KBM-7 (cell line): ENCODE measurements at regions not wholly inside any gene's neighbourhood (a gene's known extent, or its start where the extent isn't known, plus 50 kb on each side); places are given as distances from the start of the nearest gene placed in this dataset.

ENCODE experiments used
- DNase-seq: peaks from one replicate; pipeline ENCODE4 v3.0.0-alpha.2; 2015
- in situ Hi-C: fragments of 300-500 bp; cut with MboI; formaldehyde crosslinking; loops from 2 replicates; pipeline ENCODE4 v1.14.3; 2020; ENCODE audit warnings: low sequenced_read_pairs, low pct_unique_long_range_greater_than_20kb, mixed read lengths

- in situ Hi-C loops, result no loop called here
- DNase-seq, result no peak
These were observed 409.1 kb downstream of the TBC1D4 start for GRCh38 chr13:75072891-75073290.

GRCh38 chr13:75072368-75072767 is 409.6 kb downstream of the TBC1D4 start:
- DNase-seq, result no peak
- in situ Hi-C loops, result no loop called here

GRCh38 chr13:75071796-75072195 is 410.2 kb downstream of the TBC1D4 start:
- in situ Hi-C loops, result no loop called here
- no peak for DNase-seq

GRCh38 chr13:75071395-75071794 is 410.6 kb downstream of the TBC1D4 start:
- DNase-seq, result no peak
- in situ Hi-C loops, result no loop called here

- in situ Hi-C loops, result no loop called here
- DNase-seq, result no peak
These were observed 420.1 kb downstream of the TBC1D4 start for GRCh38 chr13:75061909-75062308.

GRCh38 chr13:75055296-75055695 is 426.7 kb downstream of the TBC1D4 start:
- in situ Hi-C loops, result no loop called here
- DNase-seq, result no peak

- in situ Hi-C loops, result no loop called here
- DNase-seq, result no peak
These were observed 429.4 kb downstream of the TBC1D4 start for GRCh38 chr13:75052616-75053015.

- DNase-seq, result no peak
- in situ Hi-C loops, result no loop called here
These were observed 431.4 kb downstream of the TBC1D4 start for GRCh38 chr13:75050419-75051046.

GRCh38 chr13:75049735-75050335 is 432.1 kb downstream of the TBC1D4 start:
- DNase-seq, result no peak
- in situ Hi-C loops, result no loop called here

- no peak for DNase-seq
- in situ Hi-C loops, result no loop called here
These were observed 439.2 kb downstream of the TBC1D4 start for GRCh38 chr13:75042807-75043206.

GRCh38 chr13:75038393-75039113 is 443.4 kb downstream of the TBC1D4 start:
- DNase-seq, result no peak
- in situ Hi-C loops, result no loop called here

- DNase-seq, result no peak
- in situ Hi-C loops, result no loop called here
These were observed 456.0 kb downstream of the TBC1D4 start for GRCh38 chr13:75025956-75026355.

- in situ Hi-C loops, result no loop called here
- DNase-seq, result no peak
These were observed 457.4 kb downstream of the TBC1D4 start for GRCh38 chr13:75024602-75025001.

- in situ Hi-C loops, result no loop called here
These were observed 458.4 kb downstream of the TBC1D4 start for GRCh38 chr13:75023609-75024008.

GRCh38 chr13:75021151-75021550 is 460.8 kb downstream of the TBC1D4 start:
- DNase-seq, result no peak
- in situ Hi-C loops, result no loop called here

More at GRCh38 chr13:75023609-75024008, 458.4 kb downstream of the TBC1D4 start:
- no peak for DNase-seq

- in situ Hi-C loops, result no loop called here
These were observed 465.7 kb downstream of the TBC1D4 start for GRCh38 chr13:75016225-75016624.

GRCh38 chr13:75013818-75014217 is 468.2 kb downstream of the TBC1D4 start:
- in situ Hi-C loops, result no loop called here
- DNase-seq, result no peak

More at GRCh38 chr13:75016225-75016624, 465.7 kb downstream of the TBC1D4 start:
- DNase-seq, result no peak

- no peak for DNase-seq
These were observed 471.0 kb downstream of the TBC1D4 start for GRCh38 chr13:75010941-75011340.

GRCh38 chr13:75008926-75009325 is 473.0 kb downstream of the TBC1D4 start:
- in situ Hi-C loops, result no loop called here
- DNase-seq, result no peak

More at GRCh38 chr13:75010941-75011340, 471.0 kb downstream of the TBC1D4 start:
- in situ Hi-C loops, result no loop called here

- in situ Hi-C loops, result no loop called here
These were observed 491.0 kb downstream of the TBC1D4 start for GRCh38 chr13:74990992-74991391.

More at GRCh38 chr13:74990992-74991391, 491.0 kb downstream of the TBC1D4 start:
- no peak for DNase-seq
